ENCODE measurements at regions not wholly inside any gene's neighbourhood (a gene's known extent, or its start where the extent isn't known, plus 50 kb on each side); places are given as distances from the start of the nearest gene placed in this dataset.

DNA sequence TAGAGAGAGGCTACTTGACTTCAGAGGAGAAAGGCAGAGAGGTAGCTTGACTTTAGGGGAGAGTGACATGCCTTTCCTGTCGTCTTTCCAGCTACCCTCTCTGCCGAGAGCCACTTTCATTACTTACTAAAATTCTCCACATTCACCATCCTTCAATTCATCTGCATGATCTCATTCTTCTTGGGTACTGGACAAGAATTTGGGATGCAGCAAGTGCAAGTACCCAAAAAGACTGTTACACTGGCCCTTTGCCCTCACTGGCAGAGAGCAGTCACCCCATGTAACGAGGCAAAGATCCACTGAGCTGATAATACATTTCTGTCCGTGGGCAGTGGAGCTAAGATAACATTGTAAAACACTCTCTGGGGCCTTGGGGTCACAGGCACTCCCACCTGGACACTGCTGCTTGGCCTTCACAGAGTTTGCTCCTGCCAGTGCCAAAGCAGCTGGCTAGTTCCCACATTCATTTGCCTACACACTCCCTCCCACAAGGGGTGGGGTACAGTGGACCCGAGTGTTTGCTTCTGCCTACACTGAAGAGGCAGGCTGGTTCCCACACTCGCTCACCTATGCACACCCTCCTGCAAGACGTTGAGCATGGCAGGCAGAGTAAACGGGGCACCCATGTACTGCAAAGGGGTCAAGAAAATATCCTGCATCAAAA lies 1276.9 kb upstream of the PCDH9 start:
- Histone ChIP-seq H3K9me2 (no peaks in the 10 kb centered on the region; the same call in 1 of the 2 replicates), H3K4me3 (ENCODE audit: low read depth in 2 of 2, low read length in 1 of 2) (no peak overlapping the region), H3F3A (replicated peaks; ENCODE audit: insufficient read depth) (no peaks in the 10 kb centered on the region), H3K36me3 (replicated peaks in 1 of 2; ENCODE audit: control insufficient read depth in 1 of 2, insufficient read depth in 2 of 2, low read length in 1 of 2) (no peaks in the 10 kb centered on the region), H3K79me2 (ENCODE audit: insufficient read depth) (no peaks in the 10 kb centered on the region), H3K4me2 (no peak overlapping the region), H4K20me1 (ENCODE audit: insufficient read depth) (no peaks in the 10 kb centered on the region), H2AFZ (ENCODE audit: low read depth) (no peak overlapping the region), H3K9me3 (no peaks in the 10 kb centered on the region), H3K4me1 (ENCODE audit: control insufficient read depth in 1 of 2, insufficient read depth in 2 of 2, low read depth in 1 of 2, low read length in 1 of 2) (no peaks in the 10 kb centered on the region; a peak in 1 of 4 replicates), H3K27ac (ENCODE audit: low read depth in 2 of 2, low read length in 1 of 2) (no peak overlapping the region), H3K27me3 (ENCODE audit: insufficient read depth) (no peaks in the 10 kb centered on the region), H3K9ac (no peak overlapping the region)
- DNase-seq: no peak
- TF ChIP-seq YY1 (IDR thresholded peaks at IDR 0.05; ENCODE audit: low read depth) (no peak), MEF2A (IDR thresholded peaks at IDR 0.05; ENCODE audit: borderline replicate concordance, low read depth) (no peak), POLR2AphosphoS5 (IDR thresholded peaks at IDR 0.05; ENCODE audit: low read depth, low read length) (no peak), FOXJ3 (CRISPR knock-in tag; IDR thresholded peaks at IDR 0.05) (no peak), SMC3 (IDR thresholded peaks at IDR 0.05; ENCODE audit: low read depth, low read length) (no peak), RCOR1 (IDR thresholded peaks at IDR 0.05; ENCODE audit: low read length) (no peak), TAF1 (IDR thresholded peaks at IDR 0.05; ENCODE audit: borderline replicate concordance, low read depth, low read length) (no peak), TEAD4 (IDR thresholded peaks at IDR 0.05; ENCODE audit: borderline replicate concordance, insufficient read depth) (no peak), TCF12 (IDR thresholded peaks at IDR 0.05) (no peak)
- TF ChIP-seq, protein P1, sequence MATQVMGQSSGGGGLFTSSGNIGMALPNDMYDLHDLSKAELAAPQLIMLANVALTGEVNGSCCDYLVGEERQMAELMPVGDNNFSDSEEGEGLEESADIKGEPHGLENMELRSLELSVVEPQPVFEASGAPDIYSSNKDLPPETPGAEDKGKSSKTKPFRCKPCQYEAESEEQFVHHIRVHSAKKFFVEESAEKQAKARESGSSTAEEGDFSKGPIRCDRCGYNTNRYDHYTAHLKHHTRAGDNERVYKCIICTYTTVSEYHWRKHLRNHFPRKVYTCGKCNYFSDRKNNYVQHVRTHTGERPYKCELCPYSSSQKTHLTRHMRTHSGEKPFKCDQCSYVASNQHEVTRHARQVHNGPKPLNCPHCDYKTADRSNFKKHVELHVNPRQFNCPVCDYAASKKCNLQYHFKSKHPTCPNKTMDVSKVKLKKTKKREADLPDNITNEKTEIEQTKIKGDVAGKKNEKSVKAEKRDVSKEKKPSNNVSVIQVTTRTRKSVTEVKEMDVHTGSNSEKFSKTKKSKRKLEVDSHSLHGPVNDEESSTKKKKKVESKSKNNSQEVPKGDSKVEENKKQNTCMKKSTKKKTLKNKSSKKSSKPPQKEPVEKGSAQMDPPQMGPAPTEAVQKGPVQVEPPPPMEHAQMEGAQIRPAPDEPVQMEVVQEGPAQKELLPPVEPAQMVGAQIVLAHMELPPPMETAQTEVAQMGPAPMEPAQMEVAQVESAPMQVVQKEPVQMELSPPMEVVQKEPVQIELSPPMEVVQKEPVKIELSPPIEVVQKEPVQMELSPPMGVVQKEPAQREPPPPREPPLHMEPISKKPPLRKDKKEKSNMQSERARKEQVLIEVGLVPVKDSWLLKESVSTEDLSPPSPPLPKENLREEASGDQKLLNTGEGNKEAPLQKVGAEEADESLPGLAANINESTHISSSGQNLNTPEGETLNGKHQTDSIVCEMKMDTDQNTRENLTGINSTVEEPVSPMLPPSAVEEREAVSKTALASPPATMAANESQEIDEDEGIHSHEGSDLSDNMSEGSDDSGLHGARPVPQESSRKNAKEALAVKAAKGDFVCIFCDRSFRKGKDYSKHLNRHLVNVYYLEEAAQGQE (IDR thresholded peaks at IDR 0.05; ENCODE audit: low read depth, low read length): no peak
- TF ChIP-seq, protein P2, sequence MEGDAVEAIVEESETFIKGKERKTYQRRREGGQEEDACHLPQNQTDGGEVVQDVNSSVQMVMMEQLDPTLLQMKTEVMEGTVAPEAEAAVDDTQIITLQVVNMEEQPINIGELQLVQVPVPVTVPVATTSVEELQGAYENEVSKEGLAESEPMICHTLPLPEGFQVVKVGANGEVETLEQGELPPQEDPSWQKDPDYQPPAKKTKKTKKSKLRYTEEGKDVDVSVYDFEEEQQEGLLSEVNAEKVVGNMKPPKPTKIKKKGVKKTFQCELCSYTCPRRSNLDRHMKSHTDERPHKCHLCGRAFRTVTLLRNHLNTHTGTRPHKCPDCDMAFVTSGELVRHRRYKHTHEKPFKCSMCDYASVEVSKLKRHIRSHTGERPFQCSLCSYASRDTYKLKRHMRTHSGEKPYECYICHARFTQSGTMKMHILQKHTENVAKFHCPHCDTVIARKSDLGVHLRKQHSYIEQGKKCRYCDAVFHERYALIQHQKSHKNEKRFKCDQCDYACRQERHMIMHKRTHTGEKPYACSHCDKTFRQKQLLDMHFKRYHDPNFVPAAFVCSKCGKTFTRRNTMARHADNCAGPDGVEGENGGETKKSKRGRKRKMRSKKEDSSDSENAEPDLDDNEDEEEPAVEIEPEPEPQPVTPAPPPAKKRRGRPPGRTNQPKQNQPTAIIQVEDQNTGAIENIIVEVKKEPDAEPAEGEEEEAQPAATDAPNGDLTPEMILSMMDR (IDR thresholded peaks at IDR 0.05): no peak
- 50% methylated on average over 8 of the region's 8 CpGs for WGBS (ENCODE audit: low lambda C conversion rate)
- CTCF ChIA-PET: interaction anchor here (1.3 kb wide), 1 partner anchor 24 kb away, joined by 3 read pairs; no protein-coding TSS in a partner anchor
- POLR2A ChIA-PET: no interaction called here

DNA sequence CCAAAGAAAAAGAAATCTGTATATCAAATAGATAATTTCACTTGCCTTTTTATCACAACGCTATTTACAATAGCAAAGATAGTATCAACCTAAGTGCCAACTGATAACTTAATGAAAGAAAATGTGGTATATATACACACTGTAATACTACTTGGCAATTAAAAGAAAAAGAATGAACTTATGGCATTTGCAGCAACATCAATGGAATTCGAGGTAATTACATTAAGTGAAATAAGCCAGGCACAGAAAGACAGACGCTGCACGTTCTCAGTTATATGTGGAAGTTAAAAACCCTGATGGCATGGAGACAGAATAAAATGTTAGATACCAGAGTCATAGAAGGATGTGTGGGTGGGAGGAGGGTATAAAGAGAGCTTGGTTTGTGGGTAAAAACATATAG lies 1260.5 kb upstream of the PCDH9 start:
- Histone ChIP-seq H4K20me1 (ENCODE audit: insufficient read depth) (no peaks in the 10 kb centered on the region), H3K79me2 (ENCODE audit: insufficient read depth) (no peaks in the 10 kb centered on the region), H3K27me3 (ENCODE audit: insufficient read depth) (no peaks in the 10 kb centered on the region), H3K4me2 (no peak overlapping the region), H3K27ac (ENCODE audit: low read depth in 2 of 2, low read length in 1 of 2) (no peak overlapping the region), H2AFZ (ENCODE audit: low read depth) (no peak overlapping the region), H3K4me1 (ENCODE audit: control insufficient read depth in 1 of 2, insufficient read depth in 2 of 2, low read depth in 1 of 2, low read length in 1 of 2) (no peaks in the 10 kb centered on the region; a peak in 1 of 4 replicates), H3K4me3 (ENCODE audit: low read depth in 2 of 2, low read length in 1 of 2) (no peak overlapping the region), H3K9me3 (no peaks in the 10 kb centered on the region; the same call in 1 of the 2 replicates), H3F3A (replicated peaks; ENCODE audit: insufficient read depth) (no peaks in the 10 kb centered on the region), H3K9me2 (no peaks in the 10 kb centered on the region), H3K9ac (no peak overlapping the region), H3K36me3 (replicated peaks in 1 of 2; ENCODE audit: control insufficient read depth in 1 of 2, insufficient read depth in 2 of 2, low read length in 1 of 2) (no peaks in the 10 kb centered on the region)
- DNase-seq: peak; percentile 8
- CTCF ChIA-PET: no interaction called here
- peak; percentile 61; the same call in 1 of the 2 replicates for TF ChIP-seq RCOR1 (IDR thresholded peaks at IDR 0.05; ENCODE audit: low read length)
- no peak for TF ChIP-seq GATA2 (CRISPR knock-in tag; IDR thresholded peaks at IDR 0.05)
- TF ChIP-seq NFIC (IDR thresholded peaks at IDR 0.05; ENCODE audit: borderline replicate concordance): no peak
- no peak for TF ChIP-seq NRF1 (IDR thresholded peaks at IDR 0.05; ENCODE audit: low read depth, low read length)
- TF ChIP-seq POLR2AphosphoS5 (IDR thresholded peaks at IDR 0.05; ENCODE audit: low read depth, low read length): no peak
- TF ChIP-seq, protein P3, sequence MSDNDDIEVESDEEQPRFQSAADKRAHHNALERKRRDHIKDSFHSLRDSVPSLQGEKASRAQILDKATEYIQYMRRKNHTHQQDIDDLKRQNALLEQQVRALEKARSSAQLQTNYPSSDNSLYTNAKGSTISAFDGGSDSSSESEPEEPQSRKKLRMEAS (IDR thresholded peaks at IDR 0.05; ENCODE audit: low read depth): no peak
- TF ChIP-seq MEF2A (IDR thresholded peaks at IDR 0.05; ENCODE audit: borderline replicate concordance, low read depth): no peak
- no peak for TF ChIP-seq SMC3 (IDR thresholded peaks at IDR 0.05; ENCODE audit: low read depth, low read length)
- POLR2A ChIA-PET: no interaction called here
- WGBS (ENCODE audit: low lambda C conversion rate): 7% methylated on average over 4 of the region's 4 CpGs

Measured in SK-N-SH (cell line).